ENCODE measurements at regions not wholly inside any gene's neighbourhood (a gene's known extent, or its start where the extent isn't known, plus 50 kb on each side); places are given as distances from the start of the nearest gene placed in this dataset.

GRCh38 chr5:97670447-97670846 is 487.4 kb upstream of the RIOK2 start:
- no peak for TF ChIP-seq GATA3 (IDR thresholded peaks at IDR 0.05; ENCODE audit: low read depth, low read length)
- no peak for TF ChIP-seq GATA2 (IDR thresholded peaks at IDR 0.05; ENCODE audit: low read depth, low read length)

All from SH-SY5Y (cell line).